WTC11 (cell line): ENCODE measurements at regions not wholly inside any gene's neighbourhood (a gene's known extent, or its start where the extent isn't known, plus 50 kb on each side); places are given as distances from the start of the nearest gene placed in this dataset.

Experiments used
- ATAC-seq: fragments of 200-7000 bp; cut with Tn5 transposase; 2 replicates; pipeline ENCODE4 v1.10.0; 2021; ENCODE audit warnings: mild to moderate bottlenecking, moderate library complexity
- CTCF ChIA-PET: fragments of 300-600 bp; sonication (Branson Sonifier 250); formaldehyde crosslinking; loops from one replicate; lab custom pipeline; 2021; ENCODE audit warnings: antibody characterized with exemption; lab: Charles Lee
- POLR2A ChIA-PET: fragments of 350-600 bp; sonication (Branson Sonifier 250); formaldehyde crosslinking; loops from one replicate; lab custom pipeline; 2021; ENCODE audit warnings: antibody characterized with exemption; lab: Charles Lee
- DNase-seq: peaks from one replicate; pipeline ENCODE4 v3.0.0; 2021; ENCODE audit warnings: low spot score
- H3K27ac Mint-ChIP-seq: 2 replicates; pipeline ENCODE4 v1.8.0; 2021; ENCODE audit warnings: mixed read lengths
- H3K27me3 Mint-ChIP-seq: 2 replicates; pipeline ENCODE4 v1.8.0; 2021; ENCODE audit warnings: low read depth, mild to moderate bottlenecking, moderate library complexity, mixed read lengths
- H3K36me3 Mint-ChIP-seq: 2 replicates; pipeline ENCODE4 v1.8.0; 2021; ENCODE audit warnings: mixed read lengths
- H3K4me1 Mint-ChIP-seq: 2 replicates; pipeline ENCODE4 v1.8.0; 2022; ENCODE audit warnings: mixed read lengths
- H3K4me3 Mint-ChIP-seq: 2 replicates; pipeline ENCODE4 v1.8.0; 2021; ENCODE audit warnings: mild to moderate bottlenecking, moderate library complexity, mixed read lengths
- H3K9me3 Mint-ChIP-seq: 2 replicates; pipeline ENCODE4 v1.8.0; 2021; ENCODE audit warnings: mixed read lengths
- FOXK1 ChIP-seq: sonication (generic); formaldehyde crosslinking; IDR thresholded peaks from 2 replicates; pipeline ENCODE4 v1.8.0; 2022; ENCODE audit warnings: mild to moderate bottlenecking, moderate library complexity, missing genetic modification reagents
- GABPB1 ChIP-seq: sonication (generic); formaldehyde crosslinking; IDR thresholded peaks from 2 replicates; pipeline ENCODE4 v1.8.1; 2023; ENCODE audit warnings: mild to moderate bottlenecking, missing genetic modification reagents
- GTF2I ChIP-seq: fragments of 250-450 bp; sonication (Bioruptor Pico); conservative IDR thresholded peaks from 2 replicates; pipeline ENCODE4 v1.4.0; 2021; ENCODE audit warnings: mild to moderate bottlenecking
- IRF2 ChIP-seq: sonication (generic); formaldehyde crosslinking; IDR thresholded peaks from 2 replicates; pipeline ENCODE4 v1.8.0; 2022; ENCODE audit warnings: low read depth, missing genetic modification reagents, borderline replicate concordance
- NFE2L1 ChIP-seq: sonication (generic); formaldehyde crosslinking; IDR thresholded peaks from 2 replicates; pipeline ENCODE4 v1.8.1; 2023; ENCODE audit warnings: missing genetic modification reagents
- NFYB ChIP-seq: sonication (generic); formaldehyde crosslinking; conservative IDR thresholded peaks from 2 replicates; pipeline ENCODE4 v1.8.0; 2022; ENCODE audit warnings: low read depth, missing genetic modification reagents
- NR1H2 ChIP-seq: sonication (generic); formaldehyde crosslinking; IDR thresholded peaks from 2 replicates; pipeline ENCODE4 v1.9.0; 2021; ENCODE audit warnings: mild to moderate bottlenecking, moderate library complexity, missing genetic modification reagents
- RORB ChIP-seq: fragments of 250-450 bp; sonication (Bioruptor Pico); IDR thresholded peaks from 2 replicates; pipeline ENCODE4 v1.9.0; 2021; ENCODE audit warnings: mild to moderate bottlenecking
- SMAD3 ChIP-seq: sonication (generic); formaldehyde crosslinking; IDR thresholded peaks from 2 replicates; pipeline ENCODE4 v1.8.0; 2022; ENCODE audit warnings: missing genetic modification reagents, mild to moderate bottlenecking, borderline replicate concordance
- TCF7 ChIP-seq: sonication (generic); formaldehyde crosslinking; IDR thresholded peaks from 2 replicates; pipeline ENCODE4 v1.8.0; 2022; ENCODE audit warnings: mild to moderate bottlenecking, low read depth, missing genetic modification reagents, moderate library complexity
- TEAD4 ChIP-seq: sonication (generic); formaldehyde crosslinking; IDR thresholded peaks from 2 replicates; pipeline ENCODE4 v1.8.0; 2022; ENCODE audit warnings: mild to moderate bottlenecking, missing genetic modification reagents
- TP53 ChIP-seq: sonication (generic); formaldehyde crosslinking; IDR thresholded peaks from 2 replicates; pipeline ENCODE4 v1.8.1; 2023; ENCODE audit warnings: mild to moderate bottlenecking, missing genetic modification reagents
- ZNF121 ChIP-seq: sonication (generic); formaldehyde crosslinking; IDR thresholded peaks from 2 replicates; pipeline ENCODE4 v1.8.0; 2023; ENCODE audit warnings: missing genetic modification reagents
- ZNF396 ChIP-seq: fragments of 250-450 bp; sonication (Bioruptor Pico); IDR thresholded peaks from 2 replicates; pipeline ENCODE4 v1.8.0; 2021; ENCODE audit warnings: mild to moderate bottlenecking, moderate library complexity, borderline replicate concordance
- TF ChIP-seq, protein P1 (sequence below): fragments of 250-450 bp; sonication (Bioruptor Pico); IDR thresholded peaks from 2 replicates; pipeline ENCODE4 v1.9.0; 2021; ENCODE audit warnings: mild to moderate bottlenecking
- TF ChIP-seq, protein P2 (sequence below): sonication (generic); formaldehyde crosslinking; IDR thresholded peaks from 2 replicates; pipeline ENCODE4 v1.8.0; 2023; ENCODE audit warnings: missing genetic modification reagents, mild to moderate bottlenecking, borderline replicate concordance
- TF ChIP-seq, protein P3 (sequence below): sonication (generic); formaldehyde crosslinking; IDR thresholded peaks from 2 replicates; pipeline ENCODE4 v1.8.0; 2023; ENCODE audit warnings: mild to moderate bottlenecking, missing genetic modification reagents
- TF ChIP-seq, protein P4 (sequence below): sonication (generic); formaldehyde crosslinking; IDR thresholded peaks from 2 replicates; pipeline ENCODE4 v1.8.1; 2023; ENCODE audit warnings: mild to moderate bottlenecking, moderate library complexity, missing genetic modification reagents
- TF ChIP-seq, protein P5 (sequence below): sonication (generic); formaldehyde crosslinking; IDR thresholded peaks from 2 replicates; pipeline ENCODE4 v1.8.1; 2022; ENCODE audit warnings: mild to moderate bottlenecking, missing genetic modification reagents, moderate library complexity, borderline replicate concordance
- TF ChIP-seq, protein P6 (sequence below): sonication (generic); formaldehyde crosslinking; IDR thresholded peaks from 2 replicates; pipeline ENCODE4 v1.8.1; 2023; ENCODE audit warnings: mild to moderate bottlenecking, missing genetic modification reagents
- TF ChIP-seq, protein P7 (sequence below): fragments of 250-450 bp; sonication (Bioruptor Pico); IDR thresholded peaks from 2 replicates; pipeline ENCODE4 v2.1.2; 2022; ENCODE audit warnings: mild to moderate bottlenecking, moderate library complexity
- TF ChIP-seq, protein P8 (sequence below): sonication (generic); formaldehyde crosslinking; IDR thresholded peaks from 2 replicates; pipeline ENCODE4 v1.8.0; 2023; ENCODE audit warnings: missing genetic modification reagents

DNA sequence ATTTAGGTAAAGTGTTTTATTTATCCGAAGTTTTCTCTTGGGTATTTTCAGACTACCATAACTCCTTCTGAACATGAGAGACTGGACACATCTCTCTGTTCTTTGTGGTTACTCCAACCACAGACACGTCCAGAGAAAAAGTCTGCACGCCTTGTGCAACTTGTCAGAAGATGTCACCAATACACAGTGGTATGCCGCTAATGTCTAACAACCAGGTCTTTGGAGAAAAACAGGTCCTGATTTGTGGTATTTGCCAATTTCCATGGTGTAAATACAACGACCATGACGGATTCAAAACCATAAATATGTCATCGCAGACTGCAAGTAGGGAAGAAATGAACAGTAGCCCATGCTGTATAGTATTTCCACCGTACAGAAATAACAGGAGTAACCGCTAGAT lies 620.6 kb upstream of the ID2 start (continued):
- TF ChIP-seq NFYB (CRISPR knock-in tag) (no peak), TP53 (CRISPR knock-in tag) (no peak), NR1H2 (CRISPR knock-in tag) (no peak), GTF2I (CRISPR knock-in tag) (no peak), ZNF396 (CRISPR knock-in tag) (no peak), ZNF121 (CRISPR knock-in tag) (no peak), TEAD4 (CRISPR knock-in tag) (no peak)
- TF ChIP-seq, protein P1, sequence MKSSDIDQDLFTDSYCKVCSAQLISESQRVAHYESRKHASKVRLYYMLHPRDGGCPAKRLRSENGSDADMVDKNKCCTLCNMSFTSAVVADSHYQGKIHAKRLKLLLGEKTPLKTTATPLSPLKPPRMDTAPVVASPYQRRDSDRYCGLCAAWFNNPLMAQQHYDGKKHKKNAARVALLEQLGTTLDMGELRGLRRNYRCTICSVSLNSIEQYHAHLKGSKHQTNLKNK (CRISPR knock-in tag), result no peak
- TF ChIP-seq, protein P2, sequence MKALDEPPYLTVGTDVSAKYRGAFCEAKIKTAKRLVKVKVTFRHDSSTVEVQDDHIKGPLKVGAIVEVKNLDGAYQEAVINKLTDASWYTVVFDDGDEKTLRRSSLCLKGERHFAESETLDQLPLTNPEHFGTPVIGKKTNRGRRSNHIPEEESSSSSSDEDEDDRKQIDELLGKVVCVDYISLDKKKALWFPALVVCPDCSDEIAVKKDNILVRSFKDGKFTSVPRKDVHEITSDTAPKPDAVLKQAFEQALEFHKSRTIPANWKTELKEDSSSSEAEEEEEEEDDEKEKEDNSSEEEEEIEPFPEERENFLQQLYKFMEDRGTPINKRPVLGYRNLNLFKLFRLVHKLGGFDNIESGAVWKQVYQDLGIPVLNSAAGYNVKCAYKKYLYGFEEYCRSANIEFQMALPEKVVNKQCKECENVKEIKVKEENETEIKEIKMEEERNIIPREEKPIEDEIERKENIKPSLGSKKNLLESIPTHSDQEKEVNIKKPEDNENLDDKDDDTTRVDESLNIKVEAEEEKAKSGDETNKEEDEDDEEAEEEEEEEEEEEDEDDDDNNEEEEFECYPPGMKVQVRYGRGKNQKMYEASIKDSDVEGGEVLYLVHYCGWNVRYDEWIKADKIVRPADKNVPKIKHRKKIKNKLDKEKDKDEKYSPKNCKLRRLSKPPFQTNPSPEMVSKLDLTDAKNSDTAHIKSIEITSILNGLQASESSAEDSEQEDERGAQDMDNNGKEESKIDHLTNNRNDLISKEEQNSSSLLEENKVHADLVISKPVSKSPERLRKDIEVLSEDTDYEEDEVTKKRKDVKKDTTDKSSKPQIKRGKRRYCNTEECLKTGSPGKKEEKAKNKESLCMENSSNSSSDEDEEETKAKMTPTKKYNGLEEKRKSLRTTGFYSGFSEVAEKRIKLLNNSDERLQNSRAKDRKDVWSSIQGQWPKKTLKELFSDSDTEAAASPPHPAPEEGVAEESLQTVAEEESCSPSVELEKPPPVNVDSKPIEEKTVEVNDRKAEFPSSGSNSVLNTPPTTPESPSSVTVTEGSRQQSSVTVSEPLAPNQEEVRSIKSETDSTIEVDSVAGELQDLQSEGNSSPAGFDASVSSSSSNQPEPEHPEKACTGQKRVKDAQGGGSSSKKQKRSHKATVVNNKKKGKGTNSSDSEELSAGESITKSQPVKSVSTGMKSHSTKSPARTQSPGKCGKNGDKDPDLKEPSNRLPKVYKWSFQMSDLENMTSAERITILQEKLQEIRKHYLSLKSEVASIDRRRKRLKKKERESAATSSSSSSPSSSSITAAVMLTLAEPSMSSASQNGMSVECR, result no peak
- TF ChIP-seq, protein P3, sequence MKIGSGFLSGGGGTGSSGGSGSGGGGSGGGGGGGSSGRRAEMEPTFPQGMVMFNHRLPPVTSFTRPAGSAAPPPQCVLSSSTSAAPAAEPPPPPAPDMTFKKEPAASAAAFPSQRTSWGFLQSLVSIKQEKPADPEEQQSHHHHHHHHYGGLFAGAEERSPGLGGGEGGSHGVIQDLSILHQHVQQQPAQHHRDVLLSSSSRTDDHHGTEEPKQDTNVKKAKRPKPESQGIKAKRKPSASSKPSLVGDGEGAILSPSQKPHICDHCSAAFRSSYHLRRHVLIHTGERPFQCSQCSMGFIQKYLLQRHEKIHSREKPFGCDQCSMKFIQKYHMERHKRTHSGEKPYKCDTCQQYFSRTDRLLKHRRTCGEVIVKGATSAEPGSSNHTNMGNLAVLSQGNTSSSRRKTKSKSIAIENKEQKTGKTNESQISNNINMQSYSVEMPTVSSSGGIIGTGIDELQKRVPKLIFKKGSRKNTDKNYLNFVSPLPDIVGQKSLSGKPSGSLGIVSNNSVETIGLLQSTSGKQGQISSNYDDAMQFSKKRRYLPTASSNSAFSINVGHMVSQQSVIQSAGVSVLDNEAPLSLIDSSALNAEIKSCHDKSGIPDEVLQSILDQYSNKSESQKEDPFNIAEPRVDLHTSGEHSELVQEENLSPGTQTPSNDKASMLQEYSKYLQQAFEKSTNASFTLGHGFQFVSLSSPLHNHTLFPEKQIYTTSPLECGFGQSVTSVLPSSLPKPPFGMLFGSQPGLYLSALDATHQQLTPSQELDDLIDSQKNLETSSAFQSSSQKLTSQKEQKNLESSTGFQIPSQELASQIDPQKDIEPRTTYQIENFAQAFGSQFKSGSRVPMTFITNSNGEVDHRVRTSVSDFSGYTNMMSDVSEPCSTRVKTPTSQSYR (CRISPR knock-in tag), result no peak
- TF ChIP-seq, all 79 proteins: peak for 0

DNA sequence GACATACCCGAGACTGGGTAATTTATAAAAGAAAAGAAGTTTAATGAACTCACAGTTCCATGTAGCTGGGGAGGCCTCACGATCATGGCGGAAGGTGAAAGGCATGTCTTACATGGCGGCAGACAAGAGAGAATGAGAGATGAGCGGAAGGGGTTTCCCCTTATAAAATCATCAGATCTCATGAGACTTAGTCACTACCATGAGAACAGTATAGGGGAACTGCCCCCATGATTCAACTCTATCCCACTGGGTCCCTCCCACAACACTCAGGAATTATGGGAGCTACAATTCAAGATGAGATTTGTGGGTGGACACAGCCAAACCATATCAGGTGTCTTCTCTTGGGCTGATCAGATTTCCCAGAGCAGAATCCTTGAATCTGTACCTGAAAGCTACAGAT lies 617.3 kb upstream of the ID2 start:
- H3K36me3 Mint-ChIP-seq, result peaks cover 13% of the 10 kb centered on the region
- CTCF ChIA-PET, result no interaction called here
- POLR2A ChIA-PET, result no interaction called here
- TF ChIP-seq, protein P4, sequence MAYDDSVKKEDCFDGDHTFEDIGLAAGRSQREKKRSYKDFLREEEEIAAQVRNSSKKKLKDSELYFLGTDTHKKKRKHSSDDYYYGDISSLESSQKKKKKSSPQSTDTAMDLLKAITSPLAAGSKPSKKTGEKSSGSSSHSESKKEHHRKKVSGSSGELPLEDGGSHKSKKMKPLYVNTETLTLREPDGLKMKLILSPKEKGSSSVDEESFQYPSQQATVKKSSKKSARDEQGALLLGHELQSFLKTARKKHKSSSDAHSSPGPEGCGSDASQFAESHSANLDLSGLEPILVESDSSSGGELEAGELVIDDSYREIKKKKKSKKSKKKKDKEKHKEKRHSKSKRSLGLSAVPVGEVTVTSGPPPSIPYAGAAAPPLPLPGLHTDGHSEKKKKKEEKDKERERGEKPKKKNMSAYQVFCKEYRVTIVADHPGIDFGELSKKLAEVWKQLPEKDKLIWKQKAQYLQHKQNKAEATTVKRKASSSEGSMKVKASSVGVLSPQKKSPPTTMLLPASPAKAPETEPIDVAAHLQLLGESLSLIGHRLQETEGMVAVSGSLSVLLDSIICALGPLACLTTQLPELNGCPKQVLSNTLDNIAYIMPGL, result no peak
- TF ChIP-seq, protein P1 (CRISPR knock-in tag), result no peak
- TF ChIP-seq RORB (CRISPR knock-in tag) (no peak), TP53 (CRISPR knock-in tag) (no peak), IRF2 (CRISPR knock-in tag) (no peak), SMAD3 (CRISPR knock-in tag) (no peak), TCF7 (CRISPR knock-in tag) (no peak), NFE2L1 (no peak), NR1H2 (CRISPR knock-in tag) (no peak), GABPB1 (no peak), FOXK1 (CRISPR knock-in tag) (no peak)
- TF ChIP-seq, protein P5, sequence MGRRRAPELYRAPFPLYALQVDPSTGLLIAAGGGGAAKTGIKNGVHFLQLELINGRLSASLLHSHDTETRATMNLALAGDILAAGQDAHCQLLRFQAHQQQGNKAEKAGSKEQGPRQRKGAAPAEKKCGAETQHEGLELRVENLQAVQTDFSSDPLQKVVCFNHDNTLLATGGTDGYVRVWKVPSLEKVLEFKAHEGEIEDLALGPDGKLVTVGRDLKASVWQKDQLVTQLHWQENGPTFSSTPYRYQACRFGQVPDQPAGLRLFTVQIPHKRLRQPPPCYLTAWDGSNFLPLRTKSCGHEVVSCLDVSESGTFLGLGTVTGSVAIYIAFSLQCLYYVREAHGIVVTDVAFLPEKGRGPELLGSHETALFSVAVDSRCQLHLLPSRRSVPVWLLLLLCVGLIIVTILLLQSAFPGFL (CRISPR knock-in tag), result no peak
- TF ChIP-seq, protein P6, sequence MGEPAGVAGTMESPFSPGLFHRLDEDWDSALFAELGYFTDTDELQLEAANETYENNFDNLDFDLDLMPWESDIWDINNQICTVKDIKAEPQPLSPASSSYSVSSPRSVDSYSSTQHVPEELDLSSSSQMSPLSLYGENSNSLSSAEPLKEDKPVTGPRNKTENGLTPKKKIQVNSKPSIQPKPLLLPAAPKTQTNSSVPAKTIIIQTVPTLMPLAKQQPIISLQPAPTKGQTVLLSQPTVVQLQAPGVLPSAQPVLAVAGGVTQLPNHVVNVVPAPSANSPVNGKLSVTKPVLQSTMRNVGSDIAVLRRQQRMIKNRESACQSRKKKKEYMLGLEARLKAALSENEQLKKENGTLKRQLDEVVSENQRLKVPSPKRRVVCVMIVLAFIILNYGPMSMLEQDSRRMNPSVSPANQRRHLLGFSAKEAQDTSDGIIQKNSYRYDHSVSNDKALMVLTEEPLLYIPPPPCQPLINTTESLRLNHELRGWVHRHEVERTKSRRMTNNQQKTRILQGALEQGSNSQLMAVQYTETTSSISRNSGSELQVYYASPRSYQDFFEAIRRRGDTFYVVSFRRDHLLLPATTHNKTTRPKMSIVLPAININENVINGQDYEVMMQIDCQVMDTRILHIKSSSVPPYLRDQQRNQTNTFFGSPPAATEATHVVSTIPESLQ (CRISPR knock-in tag), result no peak
- TF ChIP-seq, protein P7, sequence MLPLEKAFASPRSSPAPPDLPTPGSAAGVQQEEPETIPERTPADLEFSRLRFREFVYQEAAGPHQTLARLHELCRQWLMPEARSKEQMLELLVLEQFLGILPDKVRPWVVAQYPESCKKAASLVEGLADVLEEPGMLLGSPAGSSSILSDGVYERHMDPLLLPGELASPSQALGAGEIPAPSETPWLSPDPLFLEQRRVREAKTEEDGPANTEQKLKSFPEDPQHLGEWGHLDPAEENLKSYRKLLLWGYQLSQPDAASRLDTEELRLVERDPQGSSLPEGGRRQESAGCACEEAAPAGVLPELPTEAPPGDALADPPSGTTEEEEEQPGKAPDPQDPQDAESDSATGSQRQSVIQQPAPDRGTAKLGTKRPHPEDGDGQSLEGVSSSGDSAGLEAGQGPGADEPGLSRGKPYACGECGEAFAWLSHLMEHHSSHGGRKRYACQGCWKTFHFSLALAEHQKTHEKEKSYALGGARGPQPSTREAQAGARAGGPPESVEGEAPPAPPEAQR (CRISPR knock-in tag), result no peak
- TF ChIP-seq, protein P8, sequence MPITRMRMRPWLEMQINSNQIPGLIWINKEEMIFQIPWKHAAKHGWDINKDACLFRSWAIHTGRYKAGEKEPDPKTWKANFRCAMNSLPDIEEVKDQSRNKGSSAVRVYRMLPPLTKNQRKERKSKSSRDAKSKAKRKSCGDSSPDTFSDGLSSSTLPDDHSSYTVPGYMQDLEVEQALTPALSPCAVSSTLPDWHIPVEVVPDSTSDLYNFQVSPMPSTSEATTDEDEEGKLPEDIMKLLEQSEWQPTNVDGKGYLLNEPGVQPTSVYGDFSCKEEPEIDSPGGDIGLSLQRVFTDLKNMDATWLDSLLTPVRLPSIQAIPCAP (CRISPR knock-in tag), result no peak

More for the DNA sequence above, 617.3 kb upstream of the ID2 start:
- peaks cover 9% of the 10 kb centered on the region for H3K4me1 Mint-ChIP-seq
- H3K27ac Mint-ChIP-seq, result no peak overlapping the region
- no peak overlapping the region for H3K4me3 Mint-ChIP-seq
- DNase-seq (no peak), ATAC-seq (no peak)
- peaks cover 22% of the 10 kb centered on the region for H3K9me3 Mint-ChIP-seq
- peaks cover 8% of the 10 kb centered on the region; the same call in 1 of the 2 replicates for H3K27me3 Mint-ChIP-seq
